K562 (cell line): ENCODE measurements at regions not wholly inside any gene's neighbourhood (a gene's known extent, or its start where the extent isn't known, plus 50 kb on each side); places are given as distances from the start of the nearest gene placed in this dataset.

ENCODE experiments used
- ATAC-seq: fragments of 200-7000 bp; cut with Tn5 transposase; 3 replicates; pipeline ENCODE4 v1.9.1; 2020; ENCODE audit warnings: moderate library complexity
- BruUV-seq: library from RNA; stranded (reverse); fragments of 400-500 nt; replicated peaks from 2 replicates; lab custom pipeline; 2021; lab: Mats Ljungman, UMichigan
- CTCF ChIA-PET: fragments of 300-600 bp; formaldehyde crosslinking; extraction: SDS; loops from one replicate; lab custom pipeline; 2021; ENCODE audit warnings: low intra/inter-chr PET ratio; lab: Yijun Ruan, JAX
- POLR2A ChIA-PET: fragments of 300-600, 350-650 bp; sonication (Branson Sonifier 250); formaldehyde crosslinking; extraction: SDS; loops from one replicate; lab custom pipeline; 2021; ENCODE audit warnings: antibody characterized with exemption, inconsistent platforms; lab: Yijun Ruan, JAX
- DNase-seq, 4 experiments: peaks; one replicate each; pipeline versions ENCODE4 v3.0.0 to v3.0.0-alpha.2; 2011 to 2018; ENCODE audit warnings: low spot score in 3 of 4, mixed read lengths in 3 of 4; ENCODE audit errors: extremely low read depth in 1 of 4
- FAIRE-seq: peaks from 2 replicates; lab custom pipeline; 2011; peaks lifted over from hg19 to GRCh38; lab: Jason Lieb, UNC
- H2AFZ ChIP-seq: 2 replicates; pipeline ENCODE4 v1.6.0; 2011; ENCODE audit warnings: low read depth, low read length, control low read depth, inconsistent platforms
- H3K27ac ChIP-seq: fragments of 200-600 bp; 3 replicates; pipeline ENCODE4 v1.8.0; 2011; ENCODE audit warnings: low read depth, mild to moderate bottlenecking, control low read depth, inconsistent platforms, low read length, moderate library complexity, mixed read lengths; ENCODE audit errors: extremely low read depth
- H3K27me3 ChIP-seq, 2 experiments: fragments of 300-600 bp in 1 of 2; 2 replicates in 1 of 2; 3 replicates in 1 of 2; pipeline versions ENCODE4 v1.6.0 to v1.8.0; 2011; ENCODE audit warnings: inconsistent platforms in 2 of 2, low read length in 2 of 2, mild to moderate bottlenecking in 1 of 2, mixed read lengths in 1 of 2, moderate library complexity in 1 of 2; ENCODE audit not compliant: control insufficient read depth in 2 of 2, insufficient read depth in 2 of 2
- H3K36me3 ChIP-seq: fragments of 300-600 bp; 3 replicates; pipeline ENCODE4 v1.8.0; 2011; ENCODE audit warnings: mild to moderate bottlenecking, low read length, inconsistent platforms; ENCODE audit not compliant: control insufficient read depth, insufficient read depth
- H3K4me1 ChIP-seq, 2 experiments: fragments of 200-600 bp in 1 of 2; replicated peaks in 1 of 2; 2 replicates in 1 of 2; 3 replicates in 1 of 2; pipeline versions ENCODE4 v1.5.1 to v1.8.0; 2011; ENCODE audit warnings: inconsistent platforms in 2 of 2, low read length in 2 of 2, mild to moderate bottlenecking in 1 of 2, mixed read lengths in 1 of 2, moderate library complexity in 1 of 2; ENCODE audit not compliant: control insufficient read depth in 2 of 2, insufficient read depth in 2 of 2
- H3K4me2 ChIP-seq: 2 replicates; pipeline ENCODE4 v1.6.1; 2011; ENCODE audit warnings: low read length, control low read depth, inconsistent platforms, mixed read lengths; ENCODE audit not compliant: insufficient read depth
- H3K4me3 ChIP-seq: fragments of 200-600 bp; sonication (generic), shearing (Covaris generic); 2 replicates; pipeline ENCODE4 v1.5.1; 2016; ENCODE audit warnings: control low read depth, inconsistent platforms
- H3K79me2 ChIP-seq: fragments of 200-600 bp; 3 replicates; pipeline ENCODE4 v1.8.0; 2011; ENCODE audit warnings: low read length, inconsistent platforms; ENCODE audit not compliant: control insufficient read depth, insufficient read depth
- H3K9ac ChIP-seq, 2 experiments: 2 replicates each; pipeline versions ENCODE4 v1.6.0 to v1.6.1; 2011; ENCODE audit warnings: low read depth in 2 of 2, low read length in 2 of 2, control low read depth in 1 of 2, inconsistent platforms in 1 of 2, mild to moderate bottlenecking in 1 of 2, mixed read lengths in 1 of 2; ENCODE audit not compliant: insufficient read depth in 1 of 2
- H3K9me1 ChIP-seq: one replicate; pipeline ENCODE4 v1.6.0; 2011; ENCODE audit warnings: inconsistent platforms, mild to moderate bottlenecking, low read length, moderate library complexity; ENCODE audit not compliant: control insufficient read depth, insufficient read depth
- H3K9me3 ChIP-seq: replicated peaks from 2 replicates; pipeline ENCODE4 v1.5.1; 2011; ENCODE audit warnings: low read depth, low read length, inconsistent platforms; ENCODE audit not compliant: control insufficient read depth, insufficient read depth
- H4K20me1 ChIP-seq: replicated peaks from 2 replicates; pipeline ENCODE4 v1.6.1; 2011; ENCODE audit warnings: low read length, inconsistent platforms, mixed read lengths; ENCODE audit not compliant: control insufficient read depth, insufficient read depth
- CBX8 ChIP-seq: fragments of 200-600 bp; sonication (generic); IDR thresholded peaks from 2 replicates; pipeline ENCODE4 v1.6.1; 2012; ENCODE audit warnings: borderline replicate concordance, mixed run types, low read depth, mild to moderate bottlenecking, moderate library complexity, mixed read lengths, low read length, control low read depth, inconsistent platforms; ENCODE audit not compliant: poor library complexity, severe bottlenecking; ENCODE audit errors: extremely low read depth
- FOXM1 ChIP-seq, 2 experiments: fragments of 450-650 bp in 1 of 2; sonication (generic) in 1 of 2; formaldehyde crosslinking in 1 of 2; IDR thresholded peaks; 2 replicates each; pipeline versions ENCODE4 v1.6.1 to v1.9.0; 2017 to 2022; ENCODE audit warnings: low read depth in 2 of 2, mild to moderate bottlenecking in 2 of 2, missing genetic modification reagents in 1 of 2, moderate library complexity in 1 of 2
- MAFG ChIP-seq: fragments of 450-650 bp; conservative IDR thresholded peaks from 2 replicates; pipeline ENCODE4 v1.6.1; 2016; ENCODE audit warnings: missing genetic modification characterization, missing compliant biosample characterization
- PHF8 ChIP-seq: fragments of 200-600 bp; sonication (generic); IDR thresholded peaks from 2 replicates; pipeline ENCODE4 v1.6.1; 2012; ENCODE audit warnings: mixed run types, mild to moderate bottlenecking, inconsistent platforms, low read length, moderate library complexity, borderline replicate concordance
- SIN3B ChIP-seq: fragments of 450-650 bp; IDR thresholded peaks from 2 replicates; pipeline ENCODE4 v1.6.1; 2017; ENCODE audit warnings: low read depth, mild to moderate bottlenecking, moderate library complexity
- TAF7 ChIP-seq: fragments of 450-650 bp; IDR thresholded peaks from 2 replicates; pipeline ENCODE4 v1.6.1; 2016; ENCODE audit warnings: missing genetic modification characterization, missing compliant biosample characterization
- TCF7 ChIP-seq: sonication (generic); IDR thresholded peaks from 2 replicates; pipeline ENCODE4 v1.6.1; 2016; ENCODE audit warnings: antibody characterized with exemption, borderline replicate concordance
- ZNF57 ChIP-seq: fragments of 450-650 bp; formaldehyde crosslinking; IDR thresholded peaks from 2 replicates; pipeline ENCODE4 v1.4.0; 2020; ENCODE audit warnings: mild to moderate bottlenecking, moderate library complexity
- WGBS: fragments of 100-300 bp; shearing (Covaris generic); methylation state at CpG from one replicate; pipeline ENCODE4 v1.1.6; 2016; ENCODE audit warnings: low coverage, mixed read lengths; ENCODE audit not compliant: insufficient coverage; ENCODE audit errors: missing lambda C conversion rate; 5-methylcytosine and 5-hydroxymethylcytosine counted together
- in situ Hi-C: fragments of 300-500 bp; cut with MboI; formaldehyde crosslinking; loops from 4 replicates; pipeline ENCODE4 v1.15.0; 2018; ENCODE audit warnings: inconsistent platforms, mixed read lengths
- intact Hi-C: fragments of 100-400 bp; cut with micrococcal nuclease; formaldehyde crosslinking; loops from 2 replicates; pipeline ENCODE4 v1.14.2; 2022

- DNase-seq (no peak), FAIRE-seq (no peak), ATAC-seq (no peak)
- Histone ChIP-seq H3K4me2 (no peak overlapping the region), H3K9me1 (no peaks in the 10 kb centered on the region), H3K9ac (no peak overlapping the region), H3K27ac (no peak overlapping the region), H3K36me3 (no peaks in the 10 kb centered on the region), H3K27me3 (no peaks in the 10 kb centered on the region), H4K20me1 (no peaks in the 10 kb centered on the region), H3K79me2 (no peaks in the 10 kb centered on the region), H2AFZ (no peak overlapping the region), H3K9me3 (no peaks in the 10 kb centered on the region), H3K4me3 (no peak overlapping the region), H3K4me1 (no peaks in the 10 kb centered on the region)
- TF ChIP-seq PHF8 (no peak), TCF7 (no peak), TAF7 (no peak), CBX8 (no peak)
- BruUV-seq, result no TSS peak
- intact Hi-C loops (no loop called here), in situ Hi-C loops (no loop called here)
- 0% methylated on average over 1 of the region's 1 CpG for WGBS
- ChIA-PET CTCF (no interaction called here), POLR2A (no interaction called here)
These were observed 518.7 kb upstream of the MGAT4C start for GRCh38 chr12:86774841-86775388.

GRCh38 chr12:86772696-86773095 lies 516.5 kb upstream of the MGAT4C start:
- no peaks in the 10 kb centered on the region for H3K9me1 ChIP-seq
- no peak overlapping the region for H3K4me2 ChIP-seq
- in situ Hi-C loops (no loop called here), intact Hi-C loops (no loop called here)
- TF ChIP-seq SIN3B (no peak), ZNF57 (CRISPR knock-in tag) (no peak), MAFG (tag) (no peak), FOXM1 (IDR thresholded peaks at IDR 0.05; ENCODE audit: low read depth) (no peak), FOXM1 (CRISPR knock-in tag; IDR thresholded peaks at IDR 0.05; ENCODE audit: low read depth) (no peak)
- FAIRE-seq (no peak), ATAC-seq (no peak), DNase-seq (no peak)
- no peaks in the 10 kb centered on the region for H3K4me1 ChIP-seq
- 0% methylated on average over 2 of the region's 2 CpGs for WGBS
- H3K9me3 ChIP-seq, result no peaks in the 10 kb centered on the region
- no TSS peak for BruUV-seq
- H3K79me2 ChIP-seq, result no peaks in the 10 kb centered on the region
- no peaks in the 10 kb centered on the region for H4K20me1 ChIP-seq
- H2AFZ ChIP-seq, result no peak overlapping the region
- CTCF ChIA-PET, result no interaction called here
- H3K27ac ChIP-seq, result no peak overlapping the region
- no peaks in the 10 kb centered on the region for H3K27me3 ChIP-seq
- no peaks in the 10 kb centered on the region for H3K36me3 ChIP-seq
- no peak overlapping the region for H3K4me3 ChIP-seq
- H3K9ac ChIP-seq, result no peak overlapping the region
- POLR2A ChIA-PET, result no interaction called here
